Mesendoderm (in vitro differentiated cells): ENCODE measurements at regions not wholly inside any gene's neighbourhood (a gene's known extent, or its start where the extent isn't known, plus 50 kb on each side); places are given as distances from the start of the nearest gene placed in this dataset.

ENCODE experiments used
- DNase-seq: peaks from one replicate; pipeline ENCODE4 v3.0.0; 2013
- H2AK5ac ChIP-seq: 2 replicates; pipeline ENCODE4 v1.6.1; 2013; ENCODE audit warnings: low read length, inconsistent platforms
- H2BK120ac ChIP-seq: 2 replicates; pipeline ENCODE4 v1.6.1; 2013; ENCODE audit warnings: low read depth, mild to moderate bottlenecking, low read length, moderate library complexity, mixed read lengths
- H2BK15ac ChIP-seq: replicated peaks from 2 replicates; pipeline ENCODE4 v1.6.1; 2013; ENCODE audit warnings: low read depth, mild to moderate bottlenecking, moderate library complexity
- H2BK5ac ChIP-seq: 2 replicates; pipeline ENCODE4 v1.6.1; 2013; ENCODE audit warnings: low read length, inconsistent platforms
- H3K18ac ChIP-seq: 2 replicates; pipeline ENCODE4 v1.6.1; 2013; ENCODE audit warnings: mild to moderate bottlenecking, low read length, mixed read lengths
- H3K23ac ChIP-seq: one replicate; pipeline ENCODE4 v1.6.1; 2013; ENCODE audit warnings: low read length
- H3K27ac ChIP-seq: 2 replicates; pipeline ENCODE4 v1.5.1; 2013; ENCODE audit warnings: low read depth, mild to moderate bottlenecking, inconsistent platforms, low read length, moderate library complexity
- H3K27me3 ChIP-seq: 2 replicates; pipeline ENCODE4 v1.6.1; 2013; ENCODE audit warnings: low read length, control low read depth, mild to moderate bottlenecking, inconsistent platforms; ENCODE audit not compliant: insufficient read depth, poor library complexity
- H3K36me3 ChIP-seq: 2 replicates; pipeline ENCODE4 v1.6.1; 2013; ENCODE audit warnings: low read length, inconsistent platforms; ENCODE audit not compliant: control insufficient read depth, insufficient read depth
- H3K4ac ChIP-seq: one replicate; pipeline ENCODE4 v1.6.1; 2013; ENCODE audit warnings: low read depth, mild to moderate bottlenecking, low read length, moderate library complexity
- H3K4me1 ChIP-seq: 2 replicates; pipeline ENCODE4 v1.6.1; 2013; ENCODE audit warnings: low read depth, low read length, inconsistent platforms; ENCODE audit not compliant: control insufficient read depth
- H3K4me2 ChIP-seq: 2 replicates; pipeline ENCODE4 v1.6.1; 2013; ENCODE audit warnings: low read length
- H3K4me3 ChIP-seq: 2 replicates; pipeline ENCODE4 v1.5.1; 2013; ENCODE audit warnings: mild to moderate bottlenecking, low read length
- H3K56ac ChIP-seq: one replicate; pipeline ENCODE4 v1.6.1; 2013; ENCODE audit warnings: low read length
- H3K79me1 ChIP-seq: 2 replicates; pipeline ENCODE4 v1.6.1; 2013; ENCODE audit warnings: low read length, inconsistent platforms
- H3K79me2 ChIP-seq: 2 replicates; pipeline ENCODE4 v1.6.1; 2013; ENCODE audit warnings: mild to moderate bottlenecking, low read length; ENCODE audit not compliant: control insufficient read depth, insufficient read depth
- H3K9ac ChIP-seq: 2 replicates; pipeline ENCODE4 v1.6.1; 2013; ENCODE audit warnings: low read length, inconsistent platforms
- H4K5ac ChIP-seq: one replicate; pipeline ENCODE4 v1.6.1; 2013; ENCODE audit warnings: low read length
- H4K8ac ChIP-seq: one replicate; pipeline ENCODE4 v1.6.1; 2013; ENCODE audit warnings: low read depth, mild to moderate bottlenecking, control low read depth, low read length, moderate library complexity
- WGBS: extraction: QIAGEN DNeasy Blood & Tissue Kit; methylation state at CpG from one replicate; pipeline ENCODE4 v1.1.7; 2013; ENCODE audit warnings: low lambda C conversion rate, missing lambda C conversion rate; ENCODE audit not compliant: insufficient coverage; ENCODE audit errors: extremely low coverage; 5-methylcytosine and 5-hydroxymethylcytosine counted together

GRCh38 chr1:90356991-90357390 lies 360.1 kb downstream of the BARHL2 start:
- no peak for DNase-seq
- Histone ChIP-seq H3K79me1 (no peaks in the 10 kb centered on the region), H3K18ac (no peak overlapping the region), H3K4me2 (no peak overlapping the region), H3K27ac (no peak overlapping the region), H4K8ac (no peak overlapping the region), H2BK120ac (no peak overlapping the region), H4K5ac (no peak overlapping the region), H2BK5ac (no peak overlapping the region), H2AK5ac (no peak overlapping the region), H3K4me3 (no peak overlapping the region), H3K36me3 (no peaks in the 10 kb centered on the region), H3K9ac (no peak overlapping the region), H3K56ac (no peak overlapping the region), H3K23ac (no peak overlapping the region), H3K27me3 (no peaks in the 10 kb centered on the region), H2BK15ac (no peak overlapping the region), H3K4ac (no peak overlapping the region), H3K4me1 (no peaks in the 10 kb centered on the region), H3K79me2 (no peaks in the 10 kb centered on the region)
- WGBS, result no CpG with 5 or more reads among the region's 4 CpGs

- Histone ChIP-seq H3K4me3 (no peak overlapping the region), H3K9ac (no peak overlapping the region), H2BK120ac (no peak overlapping the region), H3K23ac (no peak overlapping the region), H3K56ac (no peak overlapping the region), H3K36me3 (no peaks in the 10 kb centered on the region), H3K27me3 (no peaks in the 10 kb centered on the region), H2AK5ac (no peak overlapping the region), H2BK15ac (no peak overlapping the region), H4K8ac (no peak overlapping the region), H3K4ac (no peak overlapping the region), H2BK5ac (no peak overlapping the region), H3K27ac (no peak overlapping the region), H3K4me1 (no peaks in the 10 kb centered on the region), H3K79me2 (no peaks in the 10 kb centered on the region), H4K5ac (no peak overlapping the region), H3K79me1 (no peaks in the 10 kb centered on the region), H3K4me2 (no peak overlapping the region), H3K18ac (no peak overlapping the region)
- no CpG with 5 or more reads among the region's 3 CpGs for WGBS
- no peak for DNase-seq
Observed at GRCh38 chr1:90356101-90356500, 361.0 kb downstream of the BARHL2 start.

GRCh38 chr1:90354704-90355103 lies 359.8 kb downstream of the ZNF326 start:
- Histone ChIP-seq H4K5ac (no peak overlapping the region), H4K8ac (no peak overlapping the region), H2BK5ac (no peak overlapping the region), H3K9ac (no peak overlapping the region), H3K36me3 (no peaks in the 10 kb centered on the region), H3K4me3 (no peak overlapping the region), H2AK5ac (no peak overlapping the region), H3K18ac (no peak overlapping the region), H3K56ac (no peak overlapping the region), H3K27ac (no peak overlapping the region), H3K79me2 (no peaks in the 10 kb centered on the region), H2BK120ac (no peak overlapping the region), H3K79me1 (no peaks in the 10 kb centered on the region), H2BK15ac (no peak overlapping the region), H3K4me2 (no peak overlapping the region), H3K4ac (no peak overlapping the region), H3K4me1 (no peaks in the 10 kb centered on the region), H3K27me3 (no peaks in the 10 kb centered on the region), H3K23ac (peak overlapping the region; percentile 19)
- no peak for DNase-seq
- WGBS, result no CpG with 5 or more reads among the region's 2 CpGs

- no peaks in the 10 kb centered on the region for H3K79me2 ChIP-seq
- H3K4ac ChIP-seq, result no peak overlapping the region
- no peak overlapping the region for H2BK15ac ChIP-seq
- H2BK5ac ChIP-seq, result no peak overlapping the region
- no peak overlapping the region for H2AK5ac ChIP-seq
- no peak overlapping the region for H3K4me3 ChIP-seq
- no peak overlapping the region for H3K27ac ChIP-seq
- H4K5ac ChIP-seq, result no peak overlapping the region
- no peaks in the 10 kb centered on the region for H3K79me1 ChIP-seq
- no peak overlapping the region for H3K9ac ChIP-seq
- no peak overlapping the region for H3K18ac ChIP-seq
- no peak overlapping the region for H2BK120ac ChIP-seq
- no peak for DNase-seq
- no peaks in the 10 kb centered on the region for H3K27me3 ChIP-seq
- WGBS, result no CpG with 5 or more reads among the region's 2 CpGs
- no peaks in the 10 kb centered on the region for H3K36me3 ChIP-seq
- no peak overlapping the region for H3K23ac ChIP-seq
- no peaks in the 10 kb centered on the region for H3K4me1 ChIP-seq
- no peak overlapping the region for H3K4me2 ChIP-seq
- no peak overlapping the region for H4K8ac ChIP-seq
- H3K56ac ChIP-seq, result no peak overlapping the region
Observed at GRCh38 chr1:90351019-90351418, 356.1 kb downstream of the ZNF326 start.

GRCh38 chr1:90349510-90349909 lies 354.6 kb downstream of the ZNF326 start:
- Histone ChIP-seq H2AK5ac (no peak overlapping the region), H3K9ac (no peak overlapping the region), H4K8ac (no peak overlapping the region), H3K18ac (no peak overlapping the region), H2BK5ac (no peak overlapping the region), H3K4me1 (no peaks in the 10 kb centered on the region), H3K27ac (no peak overlapping the region), H3K4me2 (no peak overlapping the region), H3K56ac (no peak overlapping the region), H2BK15ac (no peak overlapping the region), H3K4me3 (no peak overlapping the region), H2BK120ac (no peak overlapping the region), H4K5ac (no peak overlapping the region), H3K4ac (no peak overlapping the region), H3K79me1 (no peaks in the 10 kb centered on the region), H3K23ac (no peak overlapping the region), H3K79me2 (no peaks in the 10 kb centered on the region), H3K36me3 (no peaks in the 10 kb centered on the region), H3K27me3 (no peaks in the 10 kb centered on the region)
- no CpG with 5 or more reads among the region's 4 CpGs for WGBS
- DNase-seq, result no peak

GRCh38 chr1:90348934-90349333 lies 354.0 kb downstream of the ZNF326 start:
- Histone ChIP-seq H2BK120ac (no peak overlapping the region), H3K23ac (no peak overlapping the region), H4K8ac (no peak overlapping the region), H3K56ac (no peak overlapping the region), H3K27ac (no peak overlapping the region), H2BK15ac (no peak overlapping the region), H3K27me3 (no peaks in the 10 kb centered on the region), H3K4ac (no peak overlapping the region), H4K5ac (no peak overlapping the region), H3K36me3 (no peaks in the 10 kb centered on the region), H2BK5ac (no peak overlapping the region), H3K9ac (no peak overlapping the region), H3K18ac (no peak overlapping the region), H3K79me2 (no peaks in the 10 kb centered on the region), H3K4me3 (no peak overlapping the region), H3K79me1 (no peaks in the 10 kb centered on the region), H2AK5ac (no peak overlapping the region), H3K4me1 (no peaks in the 10 kb centered on the region), H3K4me2 (no peak overlapping the region)
- no CpG with 5 or more reads among the region's 1 CpG for WGBS
- no peak for DNase-seq
